ENCODE measurements at regions not wholly inside any gene's neighbourhood (a gene's known extent, or its start where the extent isn't known, plus 50 kb on each side); places are given as distances from the start of the nearest gene placed in this dataset.

- FAIRE-seq: no peak
Measured at GRCh38 chr9:1337169-1337568, 287.0 kb downstream of the DMRT2 start.

- FAIRE-seq: no peak
Measured at GRCh38 chr9:1340390-1340789, 290.2 kb downstream of the DMRT2 start.

GRCh38 chr9:1353291-1353690, 303.1 kb downstream of the DMRT2 start:
- no peak for FAIRE-seq

- FAIRE-seq: no peak
Measured at GRCh38 chr9:1354086-1354485, 303.9 kb downstream of the DMRT2 start.

GRCh38 chr9:1354606-1355005, 304.4 kb downstream of the DMRT2 start:
- no peak for FAIRE-seq

GRCh38 chr9:1355656-1356055, 305.5 kb downstream of the DMRT2 start:
- no peak for FAIRE-seq

GRCh38 chr9:1362845-1363244, 312.7 kb downstream of the DMRT2 start:
- FAIRE-seq: no peak

GRCh38 chr9:1366276-1366675, 316.1 kb downstream of the DMRT2 start:
- no peak for FAIRE-seq

- FAIRE-seq: no peak
Measured at GRCh38 chr9:1369297-1369696, 319.1 kb downstream of the DMRT2 start.

GRCh38 chr9:1373445-1373844, 323.3 kb downstream of the DMRT2 start:
- no peak for FAIRE-seq

- FAIRE-seq: no peak
Measured at GRCh38 chr9:1383899-1384455, 333.8 kb downstream of the DMRT2 start.

GRCh38 chr9:1384816-1385215, 334.7 kb downstream of the DMRT2 start:
- FAIRE-seq: no peak

GRCh38 chr9:1386420-1386819, 336.3 kb downstream of the DMRT2 start:
- no peak for FAIRE-seq

- FAIRE-seq: no peak
Measured at GRCh38 chr9:1388216-1388615, 338.1 kb downstream of the DMRT2 start.

GRCh38 chr9:1400983-1401382, 350.8 kb downstream of the DMRT2 start:
- FAIRE-seq: no peak

GRCh38 chr9:1404940-1405339, 354.8 kb downstream of the DMRT2 start:
- FAIRE-seq: no peak

GRCh38 chr9:1411826-1412225, 361.7 kb downstream of the DMRT2 start:
- FAIRE-seq: no peak

GRCh38 chr9:1414711-1415131, 364.6 kb downstream of the DMRT2 start:
- no peak for FAIRE-seq

- no peak for FAIRE-seq
Measured at GRCh38 chr9:1415146-1415545, 365.0 kb downstream of the DMRT2 start.

- no peak for FAIRE-seq
Measured at GRCh38 chr9:1416261-1416660, 366.1 kb downstream of the DMRT2 start.

GRCh38 chr9:1421436-1421835, 371.3 kb downstream of the DMRT2 start:
- no peak for FAIRE-seq

- no peak for FAIRE-seq
Measured at GRCh38 chr9:1427875-1428274, 377.7 kb downstream of the DMRT2 start.

GRCh38 chr9:1429297-1429696, 379.1 kb downstream of the DMRT2 start:
- FAIRE-seq: no peak

- FAIRE-seq: no peak
Measured at GRCh38 chr9:1431461-1431860, 381.3 kb downstream of the DMRT2 start.

- FAIRE-seq: no peak
Measured at GRCh38 chr9:1434052-1434767, 384.1 kb downstream of the DMRT2 start.

Data from islet of Langerhans (tissue), 1 donor.